HT-29 (cell line): ENCODE measurements at regions not wholly inside any gene's neighbourhood (a gene's known extent, or its start where the extent isn't known, plus 50 kb on each side); places are given as distances from the start of the nearest gene placed in this dataset.
"Not testable (repeated sequence)": the region's sequence is repeated elsewhere in the genome, so short reads cannot be mapped to it uniquely, and the experiment has no call there.

Experiments
- DNase-seq: peaks from one replicate; pipeline ENCODE4 v3.0.0-alpha.2; 2015; ENCODE audit warnings: low spot score

DNA sequence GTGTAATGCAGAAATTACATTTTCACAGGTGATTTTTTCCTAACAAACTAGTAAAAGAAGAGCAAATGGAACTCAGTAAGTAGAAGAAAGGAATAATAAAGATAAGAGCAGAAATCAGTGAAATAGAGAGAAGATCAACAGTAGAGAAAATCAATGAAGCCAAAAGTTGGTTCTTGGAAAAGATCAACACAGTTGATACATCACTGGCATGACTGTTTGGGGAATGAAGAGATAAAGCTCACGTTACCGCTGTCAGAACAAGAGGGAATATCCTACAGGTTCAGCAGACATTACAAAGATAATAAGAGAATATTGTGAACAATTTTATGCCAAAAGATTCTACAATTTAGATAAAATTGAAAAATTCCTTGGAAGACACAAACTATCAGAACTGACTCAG, 146.4 kb downstream of the ACTR3B start:
- DNase-seq, result no peak

DNA sequence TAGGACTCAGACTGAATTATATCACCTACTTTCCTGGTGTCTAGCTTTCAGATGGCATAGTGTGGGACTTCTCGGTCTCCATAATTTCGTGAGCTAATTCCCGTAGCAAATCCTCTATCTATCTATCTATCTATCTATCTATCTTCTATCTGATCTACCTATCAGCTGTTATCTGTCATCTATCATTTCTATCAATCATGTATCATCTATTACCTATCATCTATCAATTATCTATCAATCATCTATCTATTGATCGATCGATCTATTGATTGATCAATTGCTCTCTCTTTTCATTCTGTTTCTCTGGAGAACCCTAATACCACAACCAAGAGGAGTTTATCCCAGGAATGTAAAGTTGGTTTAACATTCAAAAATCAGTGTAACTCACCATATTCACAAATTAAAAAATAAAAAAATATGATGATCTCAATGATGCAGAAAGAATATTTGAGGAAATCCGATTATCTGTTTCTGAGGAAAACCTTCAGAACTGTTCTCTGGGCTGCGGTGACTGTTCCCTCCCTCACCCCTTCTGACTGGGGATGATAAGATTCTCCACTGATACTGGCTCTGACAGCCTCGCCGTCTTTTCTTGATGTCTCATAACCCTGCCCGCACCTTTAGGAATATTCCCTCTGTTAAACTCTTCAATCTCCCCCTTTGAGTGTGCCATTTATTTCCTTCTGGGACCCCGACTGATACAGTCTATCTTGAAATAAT, 147.7 kb downstream of the ACTR3B start:
- DNase-seq, result no peak

DNA sequence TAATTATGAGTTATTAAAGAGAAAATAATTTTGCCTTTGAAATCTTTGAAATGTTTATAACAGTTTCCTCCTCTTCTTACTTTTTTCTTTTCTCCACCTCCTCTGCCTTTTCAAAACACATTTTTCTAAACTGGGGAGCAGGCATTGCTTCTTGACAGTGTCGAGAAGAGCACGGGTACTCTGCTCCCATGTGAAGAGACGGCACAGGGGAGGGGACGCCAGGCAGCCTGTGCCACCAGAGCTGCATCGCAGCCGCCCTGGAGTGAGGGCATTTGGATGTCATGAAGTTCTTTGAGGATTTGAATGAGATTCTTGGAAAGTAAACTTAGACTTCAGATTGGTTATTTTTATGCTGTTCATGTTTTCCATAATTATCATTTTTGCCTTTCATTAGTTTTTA, 149.7 kb downstream of the ACTR3B start:
- DNase-seq, result no peak

DNA sequence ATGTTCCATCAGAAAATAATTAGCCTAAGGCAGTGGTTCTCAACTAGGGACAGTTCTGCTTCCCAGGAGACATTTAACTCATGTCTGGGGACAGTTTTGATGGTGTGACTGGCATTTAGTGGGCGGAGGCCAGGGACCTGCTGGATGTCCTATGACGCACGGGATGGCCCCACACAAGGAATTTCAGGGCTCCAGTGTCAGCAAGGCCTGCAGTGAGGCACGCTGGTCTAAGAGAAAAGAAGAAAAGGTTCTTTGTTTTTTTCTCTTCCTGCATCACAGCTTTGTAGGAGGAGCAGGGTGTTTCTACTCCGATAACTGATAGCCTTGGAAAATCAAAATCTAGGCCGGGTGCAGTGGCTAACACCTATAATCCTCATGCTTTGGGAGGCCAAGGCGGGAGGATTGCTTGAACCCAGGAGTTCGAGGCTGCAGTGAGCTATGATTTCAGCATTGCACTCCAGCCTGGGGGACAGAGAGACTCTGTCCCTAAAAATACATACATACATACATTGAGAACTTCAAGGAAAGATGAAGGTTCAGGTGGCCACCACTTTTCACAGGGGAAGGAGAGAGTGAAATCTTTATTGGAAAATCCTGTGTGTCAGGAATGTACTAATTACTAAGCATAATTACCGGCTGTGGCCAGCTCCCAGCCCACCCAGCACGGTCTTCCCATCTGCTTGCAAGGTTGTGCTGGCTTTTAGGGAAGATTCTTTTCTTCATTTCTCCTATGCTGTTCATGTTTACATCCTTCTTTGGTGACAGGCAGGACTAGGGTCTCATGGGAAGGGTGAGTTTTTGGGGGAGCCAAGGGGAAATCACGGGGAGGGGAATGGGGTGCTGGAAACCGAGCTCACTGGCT, 150.4 kb downstream of the ACTR3B start:
- DNase-seq, result no peak

DNA sequence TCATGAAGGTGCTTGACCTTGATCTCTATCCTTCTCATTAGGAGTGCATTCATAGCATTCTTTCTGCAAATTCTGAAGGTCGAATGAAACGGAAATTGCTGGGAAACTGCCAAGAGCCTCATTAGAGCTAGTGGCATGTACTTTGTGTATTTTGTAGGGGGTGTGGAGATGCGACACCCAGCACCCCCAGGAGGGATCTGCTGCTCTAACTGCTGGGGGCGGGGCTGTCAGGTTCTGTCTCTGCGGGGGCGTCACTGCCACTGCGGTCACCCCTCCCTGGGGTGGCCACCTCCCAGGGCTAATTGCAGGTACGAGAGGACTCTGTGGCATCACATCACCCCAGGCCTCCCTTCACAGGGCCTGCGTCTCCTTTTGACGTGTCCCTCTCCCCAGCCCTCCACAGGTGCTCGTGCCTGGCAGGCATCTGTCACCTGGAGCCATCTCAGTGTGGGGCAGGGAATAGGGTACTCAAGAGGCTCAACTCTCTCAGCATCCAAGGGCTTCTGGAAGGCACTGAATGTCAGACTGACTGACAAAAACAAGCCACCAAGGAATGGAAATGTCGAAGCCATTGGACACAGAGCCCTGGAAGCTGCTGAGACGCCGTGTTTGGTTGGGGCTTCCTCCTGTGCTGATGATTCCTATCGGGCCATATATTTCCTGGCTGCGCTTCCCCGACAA, 151.1 kb downstream of the ACTR3B start:
- no peak for DNase-seq

DNA sequence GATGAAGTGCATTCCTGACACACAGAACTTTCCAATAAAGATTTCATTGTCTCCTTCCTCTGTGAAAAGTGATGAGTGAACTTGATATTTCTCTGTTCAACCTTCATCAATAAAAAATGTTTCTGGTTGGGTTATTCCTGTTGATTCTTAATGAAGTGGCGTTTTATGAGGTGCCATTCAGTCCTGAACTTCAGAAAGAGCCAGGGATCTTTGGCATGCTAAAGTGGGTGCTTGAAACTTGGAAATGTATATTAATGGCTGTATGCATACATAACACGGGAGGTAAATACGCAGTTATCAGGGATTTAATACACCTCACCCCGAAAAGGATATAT, 151.6 kb downstream of the ACTR3B start:
- DNase-seq, result no peak

DNA sequence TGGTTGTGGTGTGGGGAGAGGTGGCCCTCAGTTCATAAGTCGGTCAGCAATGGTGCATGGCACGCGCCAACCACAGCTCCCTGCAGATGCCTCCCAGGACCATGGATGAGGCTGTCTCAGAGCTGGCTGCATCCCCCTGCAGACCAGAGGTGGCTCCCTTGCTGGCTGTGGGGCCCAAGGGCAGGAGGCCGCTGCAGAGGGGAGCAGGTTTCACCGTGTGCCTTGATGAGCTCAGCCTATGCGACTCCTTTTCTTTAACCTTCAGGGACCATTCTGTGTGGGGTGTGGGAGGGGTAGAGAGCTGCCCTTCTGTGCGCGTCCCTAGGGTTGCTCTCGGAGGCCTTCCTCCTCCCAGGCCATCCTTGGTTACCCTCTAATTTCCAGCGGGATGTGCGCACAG, 152.4 kb downstream of the ACTR3B start:
- no peak for DNase-seq

DNA sequence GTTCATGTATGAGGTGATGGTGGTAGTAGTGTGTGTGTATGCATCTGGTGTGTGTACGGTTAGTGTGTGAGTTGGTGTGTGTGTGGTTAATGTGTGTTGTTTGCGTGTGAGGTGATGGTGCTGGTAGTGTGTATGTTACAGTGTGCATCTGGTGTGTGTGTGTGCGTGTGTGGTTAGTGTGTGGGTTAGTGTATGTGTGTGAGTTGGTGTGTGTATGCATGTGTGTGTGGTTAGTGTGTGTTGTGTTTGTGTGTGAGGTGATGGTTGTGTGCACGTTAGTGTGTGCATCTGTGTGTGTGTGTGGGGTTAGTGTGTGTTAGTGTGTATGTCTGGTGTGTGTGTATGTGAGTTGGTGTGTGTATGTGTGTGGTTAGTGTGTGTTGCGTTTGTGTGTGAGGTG, 153.0 kb downstream of the ACTR3B start:
- DNase-seq, result no peak

DNA sequence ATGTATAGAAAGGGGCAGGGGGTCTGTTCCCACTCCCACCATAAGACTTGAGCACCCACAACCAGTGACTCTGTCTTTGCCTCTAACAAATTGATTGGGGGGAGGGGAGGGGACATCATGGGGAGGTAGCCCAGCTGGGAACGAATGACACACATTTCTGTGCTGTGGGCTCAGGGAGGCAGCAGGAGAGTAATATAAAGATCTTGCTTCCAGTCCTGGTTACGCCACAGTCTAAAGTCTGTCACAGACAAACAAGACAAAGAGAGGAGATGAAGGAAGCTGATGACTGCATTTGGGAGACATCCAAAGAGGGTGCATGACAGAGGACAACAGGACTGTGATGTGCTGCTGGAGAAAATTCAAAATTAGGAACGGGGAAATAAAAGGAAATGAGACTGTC, 153.9 kb downstream of the ACTR3B start:
- no peak for DNase-seq

DNA sequence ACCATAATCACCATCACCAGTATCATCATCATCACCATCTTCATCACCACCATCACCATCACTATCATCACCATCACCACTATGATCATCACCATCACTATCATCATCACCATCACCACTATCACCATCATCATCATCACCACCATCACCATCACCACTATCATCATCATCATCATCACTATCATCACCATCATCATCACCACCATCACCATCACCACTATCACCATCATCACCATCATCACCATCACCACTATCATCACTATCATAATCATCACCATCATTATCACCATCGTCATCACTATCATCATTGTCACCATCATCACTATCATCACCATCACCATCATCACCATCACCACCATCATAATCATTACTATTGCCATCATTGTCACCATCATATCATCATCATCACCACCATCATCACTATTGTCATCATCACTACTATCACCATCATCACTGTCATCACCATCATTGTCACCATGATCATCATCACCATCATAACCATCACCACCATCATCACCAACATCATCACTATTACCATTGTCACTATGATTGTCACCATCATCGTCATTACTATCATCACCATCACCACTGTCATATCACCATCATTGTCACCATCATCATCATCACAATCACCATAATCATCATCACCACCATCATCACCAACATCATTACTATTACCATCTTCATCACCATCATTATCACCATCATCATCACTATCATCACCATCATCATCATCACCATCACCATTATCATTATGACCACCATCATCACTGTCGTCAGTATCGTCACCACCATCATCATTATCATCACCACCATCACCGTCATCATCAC, 154.7 kb downstream of the ACTR3B start:
- no peak for DNase-seq

DNA sequence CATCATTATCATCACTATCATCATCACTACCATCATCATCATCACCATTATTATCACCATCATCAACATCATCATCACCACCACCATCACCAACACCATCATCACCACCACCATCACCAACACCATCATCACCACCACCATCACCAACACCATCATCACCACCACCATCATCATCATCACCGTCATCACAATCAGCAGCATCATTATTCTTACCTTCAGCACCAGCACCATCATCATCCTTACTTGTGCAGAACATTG, 155.2 kb downstream of the ACTR3B start:
- DNase-seq, result not testable (repeated sequence)

DNA sequence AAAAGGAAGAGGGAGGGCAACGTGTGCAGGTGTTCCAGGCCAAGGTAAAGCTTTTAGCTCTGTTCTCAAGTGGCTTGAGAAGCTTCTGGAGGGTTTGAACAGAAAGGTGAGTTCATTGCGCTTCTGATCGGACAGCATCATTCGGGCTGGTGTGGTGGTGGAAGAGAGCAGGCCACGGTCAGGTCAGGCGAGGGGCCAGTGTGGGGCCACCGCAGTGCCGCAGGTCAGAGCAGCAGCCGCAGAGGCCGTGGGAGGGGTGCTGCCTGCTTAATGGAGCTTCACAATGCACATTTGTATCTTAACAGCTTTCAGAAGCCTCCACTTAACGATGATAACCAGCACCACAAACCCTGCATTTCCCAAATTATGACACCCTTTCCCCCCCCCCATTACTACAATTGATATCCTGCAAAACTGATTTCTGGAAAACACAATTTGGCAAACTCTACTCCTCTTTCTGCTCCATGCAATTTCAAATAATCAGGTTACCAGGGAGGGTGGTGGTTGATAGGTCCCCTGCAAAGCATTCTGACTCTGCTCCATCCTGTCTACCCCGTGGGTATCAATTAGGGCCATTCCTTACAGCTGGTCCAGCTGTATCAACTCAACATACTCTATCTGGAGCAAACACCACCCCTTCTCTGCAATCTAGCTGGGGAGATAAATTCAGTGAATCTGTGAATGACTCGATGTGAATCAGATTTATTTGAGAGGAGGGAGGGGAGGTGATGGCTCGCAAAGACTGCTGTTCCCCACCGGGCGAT, 162.9 kb downstream of the ACTR3B start:
- DNase-seq, result no peak

DNA sequence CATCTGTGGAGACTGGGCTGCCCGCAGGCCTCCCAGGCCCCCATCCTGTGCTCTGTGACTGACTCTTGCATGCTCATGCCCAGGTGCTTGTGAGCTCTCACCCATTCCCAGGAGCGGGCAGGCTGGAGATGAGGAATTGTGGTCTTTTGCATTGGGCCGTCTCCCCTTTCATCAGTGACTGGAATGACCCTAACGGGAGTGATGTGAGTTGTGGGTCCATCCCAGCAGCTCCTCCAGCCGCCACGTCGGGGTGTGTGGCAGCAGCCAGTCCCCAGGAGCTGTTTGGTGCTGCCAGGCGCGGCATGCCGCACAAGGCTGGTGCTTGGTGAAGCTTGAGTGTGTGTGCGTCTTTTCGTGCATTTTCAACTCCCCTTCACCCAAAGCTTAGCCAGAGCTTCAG, 164.2 kb downstream of the ACTR3B start:
- no peak for DNase-seq

DNA sequence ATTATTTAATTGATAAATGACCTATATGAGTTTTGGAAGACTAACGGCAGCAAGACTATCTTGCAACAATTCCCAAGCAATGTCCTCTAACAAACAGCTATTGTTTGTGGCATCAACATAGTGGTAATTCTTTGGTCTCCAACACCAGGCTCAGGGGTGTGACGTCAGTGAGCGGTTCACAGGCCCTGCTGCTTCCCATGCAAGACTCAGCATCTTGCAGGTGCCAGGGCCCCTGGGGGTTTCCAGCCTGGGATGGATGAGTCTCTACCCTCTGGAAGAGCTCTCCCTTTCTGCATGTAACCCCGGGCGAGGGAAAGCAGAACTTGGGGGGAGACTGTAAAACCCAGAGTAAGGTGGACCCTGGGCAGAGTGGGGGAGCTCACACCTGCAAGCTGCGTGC, 164.7 kb downstream of the ACTR3B start:
- DNase-seq, result no peak

DNA sequence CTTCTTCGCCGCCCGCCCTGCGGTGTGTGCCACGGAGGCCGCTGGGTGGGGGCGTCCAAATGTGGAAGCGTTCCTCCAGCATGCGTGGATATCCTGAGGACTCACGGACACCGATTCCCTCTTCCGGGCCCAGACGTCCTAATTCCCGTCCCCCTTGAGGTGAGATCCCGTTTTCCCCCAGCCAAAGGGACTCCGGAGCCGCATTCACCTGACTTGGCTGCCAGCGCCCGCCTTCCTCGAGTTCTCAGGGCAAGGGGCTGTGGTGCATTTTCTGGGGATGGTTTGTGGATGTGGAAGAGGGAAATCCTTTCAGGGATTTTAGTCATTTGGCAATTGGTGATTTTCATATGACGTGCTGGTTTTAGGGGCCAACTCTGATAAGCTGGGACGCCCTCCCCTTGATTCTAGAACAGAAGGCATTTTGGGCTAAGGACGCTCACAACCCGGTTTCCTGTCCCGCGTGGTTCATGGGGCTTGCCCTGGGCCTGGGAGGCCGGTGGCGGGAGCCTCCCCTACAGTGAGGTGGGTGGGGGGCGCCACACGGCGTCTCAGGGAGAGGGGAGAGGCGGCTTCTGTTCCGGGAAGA, 165.4 kb downstream of the ACTR3B start:
- no peak for DNase-seq

DNA sequence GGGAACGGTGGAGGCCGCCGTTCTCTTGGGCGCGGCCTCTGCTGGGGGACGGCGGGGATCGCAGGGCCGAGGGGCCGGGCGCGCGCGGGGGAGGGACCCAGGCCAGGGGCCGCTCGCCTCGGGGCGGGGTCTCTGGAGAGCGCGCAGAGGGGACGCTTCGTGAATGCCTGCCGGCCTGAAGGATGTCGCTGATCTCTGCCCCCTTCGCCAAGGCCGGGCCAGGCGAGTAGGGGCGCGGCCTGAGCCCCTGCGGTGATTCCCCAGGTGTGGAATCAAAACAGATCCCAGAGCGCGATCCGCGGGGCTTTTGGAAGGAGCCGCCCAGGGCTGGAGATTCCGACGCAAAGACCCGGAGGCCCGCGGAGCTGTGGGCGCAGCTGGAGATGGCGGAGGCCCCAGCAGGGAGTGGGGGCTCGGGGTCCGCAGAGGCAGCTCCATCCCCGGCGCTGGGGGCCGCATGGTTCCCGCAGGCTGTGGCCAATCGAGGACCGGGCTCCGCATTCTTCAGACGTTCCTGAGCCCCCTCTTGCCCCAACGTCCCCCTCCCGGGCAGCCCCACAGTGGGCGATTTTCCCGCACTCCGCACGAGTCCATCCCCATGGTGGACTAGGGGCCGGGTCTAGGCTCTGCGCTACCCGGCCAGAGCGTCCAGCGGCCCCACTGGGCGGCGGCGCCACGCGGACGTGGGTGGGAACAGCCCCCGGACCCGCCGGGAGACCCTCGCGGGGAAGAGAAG, 166.0 kb downstream of the ACTR3B start:
- no peak for DNase-seq

DNA sequence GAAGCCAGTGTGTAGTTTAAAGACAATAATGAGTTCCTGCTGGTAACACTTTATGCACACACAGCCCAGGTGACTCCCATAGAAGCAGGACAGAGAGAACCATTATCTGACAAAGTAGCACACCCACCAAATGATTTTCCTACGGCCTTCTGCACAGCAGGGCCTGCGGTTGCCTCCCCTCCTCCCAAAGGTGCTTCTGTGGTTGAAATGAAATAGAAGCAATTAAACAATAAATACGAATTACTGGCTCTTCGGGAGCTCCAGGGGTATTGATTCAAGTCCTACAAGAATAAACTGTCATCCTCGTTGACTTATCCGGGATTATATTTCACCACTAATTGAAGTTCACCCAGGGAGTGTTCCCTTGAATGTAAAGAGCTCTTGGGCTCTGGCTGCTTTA, 172.1 kb downstream of the ACTR3B start:
- DNase-seq, result no peak

DNA sequence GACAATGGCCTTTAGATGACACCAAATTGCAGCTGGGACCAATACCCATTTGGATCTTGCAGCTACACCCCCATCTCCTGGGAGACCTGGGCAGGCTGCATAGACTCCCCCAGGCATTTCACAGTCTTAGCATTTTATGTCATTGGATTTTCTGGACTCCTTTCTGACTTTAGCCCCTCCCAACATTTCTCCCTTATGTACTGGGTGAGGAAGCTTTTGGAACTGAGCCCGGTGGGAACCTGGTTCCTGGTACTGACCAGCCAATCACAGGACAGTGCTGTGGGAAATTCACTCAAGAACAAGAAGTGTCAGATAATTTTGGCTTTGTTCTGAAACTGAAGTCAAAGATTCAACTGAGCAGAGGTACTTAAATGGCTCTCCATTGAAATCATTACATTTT, 177.7 kb downstream of the ACTR3B start:
- no peak for DNase-seq

DNA sequence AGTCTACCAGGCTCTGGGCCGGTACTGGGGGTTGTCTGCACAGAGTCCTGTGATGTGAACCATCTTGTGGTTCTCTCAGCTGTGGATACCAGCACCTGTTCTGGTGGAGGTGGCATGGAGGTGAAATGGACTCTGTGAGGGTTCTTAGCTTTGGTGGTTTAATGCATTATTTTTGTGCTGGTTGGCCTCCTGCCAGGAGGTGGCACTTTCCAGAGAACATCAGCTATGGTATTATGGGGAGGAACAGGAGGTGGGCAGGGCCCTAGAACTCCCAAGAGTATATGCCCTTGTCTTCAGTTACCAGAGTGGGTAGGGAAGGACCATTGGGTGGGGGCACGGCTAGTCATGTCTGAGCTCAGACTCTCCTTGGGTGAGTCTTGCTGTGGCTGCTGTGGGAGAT, 187.1 kb downstream of the ACTR3B start:
- DNase-seq, result not testable (repeated sequence)

DNA sequence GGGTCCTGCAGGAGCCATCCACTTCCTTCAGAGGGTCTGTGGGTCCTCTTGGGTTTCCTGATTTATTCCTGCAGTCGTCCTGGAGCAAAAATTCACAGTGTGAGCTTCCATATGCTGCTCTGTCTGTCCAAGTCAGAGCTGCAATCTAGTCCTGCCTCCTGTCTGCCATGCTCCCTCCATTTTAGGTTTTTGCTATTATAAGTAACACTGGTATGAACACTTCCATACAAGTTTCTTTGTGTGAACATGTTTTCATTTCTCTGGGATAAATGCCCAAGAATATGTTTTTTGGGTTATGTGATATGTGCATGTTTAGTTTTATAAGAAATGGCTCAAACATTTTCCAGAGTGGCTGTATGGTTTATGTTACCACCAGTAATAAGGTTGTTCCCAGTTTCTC, 188.1 kb downstream of the ACTR3B start:
- DNase-seq, result no peak
